ENCODE measurements at regions not wholly inside any gene's neighbourhood (a gene's known extent, or its start where the extent isn't known, plus 50 kb on each side); places are given as distances from the start of the nearest gene placed in this dataset.
"Not testable (repeated sequence)": the region's sequence is repeated elsewhere in the genome, so short reads cannot be mapped to it uniquely, and the experiment has no call there.

DNA sequence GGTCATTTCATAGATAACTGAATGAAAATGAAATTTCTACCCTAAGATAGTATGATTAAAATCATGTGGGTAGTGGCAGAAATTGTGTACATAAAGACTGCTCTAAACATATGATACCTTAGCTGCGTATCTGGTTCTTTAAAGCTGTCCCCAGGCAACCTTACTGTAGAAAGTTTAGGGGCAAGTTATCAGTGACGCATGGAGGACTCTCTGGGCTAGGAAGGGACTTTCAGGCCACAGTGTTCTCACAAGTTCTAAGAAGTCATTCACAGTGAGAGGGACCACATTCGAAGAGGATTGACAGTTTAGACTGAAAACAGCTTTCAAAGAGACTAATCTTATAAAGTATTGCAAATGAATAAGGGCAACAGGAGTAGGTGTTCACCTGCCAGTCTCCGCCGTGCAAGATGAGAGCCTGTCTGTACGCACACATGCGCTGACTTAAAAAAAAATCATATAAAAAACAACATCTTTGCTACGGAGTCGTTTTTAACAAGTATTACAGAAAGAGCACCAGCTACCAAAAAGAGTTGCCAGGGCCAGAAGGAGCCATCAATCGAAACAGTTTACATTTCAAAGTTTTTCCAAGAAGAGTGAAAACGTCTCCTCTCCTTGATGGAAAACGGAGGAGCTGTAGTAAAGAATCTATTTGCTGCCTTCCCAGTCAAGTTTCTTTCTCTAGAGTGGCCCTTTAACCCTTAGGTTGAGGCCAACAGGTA is 146.3 kb downstream of the CETN3 start:
- no peaks in the 10 kb centered on the region for H3K27me3 ChIP-seq (replicated peaks in 1 of 7)
- H3K27ac ChIP-seq: no peak overlapping the region
- intact Hi-C loops (cut with DNase I; ENCODE audit: low total_unique reads): loop anchor here (10.0 kb wide), 1 partner anchor 1538 kb away; no protein-coding TSS in a partner anchor
- TF ChIP-seq POLR2AphosphoS5 (IDR thresholded peaks at IDR 0.05): no peak
- TF ChIP-seq POLR2A (IDR thresholded peaks at IDR 0.05): no peak
- TF ChIP-seq, protein P1, sequence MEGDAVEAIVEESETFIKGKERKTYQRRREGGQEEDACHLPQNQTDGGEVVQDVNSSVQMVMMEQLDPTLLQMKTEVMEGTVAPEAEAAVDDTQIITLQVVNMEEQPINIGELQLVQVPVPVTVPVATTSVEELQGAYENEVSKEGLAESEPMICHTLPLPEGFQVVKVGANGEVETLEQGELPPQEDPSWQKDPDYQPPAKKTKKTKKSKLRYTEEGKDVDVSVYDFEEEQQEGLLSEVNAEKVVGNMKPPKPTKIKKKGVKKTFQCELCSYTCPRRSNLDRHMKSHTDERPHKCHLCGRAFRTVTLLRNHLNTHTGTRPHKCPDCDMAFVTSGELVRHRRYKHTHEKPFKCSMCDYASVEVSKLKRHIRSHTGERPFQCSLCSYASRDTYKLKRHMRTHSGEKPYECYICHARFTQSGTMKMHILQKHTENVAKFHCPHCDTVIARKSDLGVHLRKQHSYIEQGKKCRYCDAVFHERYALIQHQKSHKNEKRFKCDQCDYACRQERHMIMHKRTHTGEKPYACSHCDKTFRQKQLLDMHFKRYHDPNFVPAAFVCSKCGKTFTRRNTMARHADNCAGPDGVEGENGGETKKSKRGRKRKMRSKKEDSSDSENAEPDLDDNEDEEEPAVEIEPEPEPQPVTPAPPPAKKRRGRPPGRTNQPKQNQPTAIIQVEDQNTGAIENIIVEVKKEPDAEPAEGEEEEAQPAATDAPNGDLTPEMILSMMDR (IDR thresholded peaks at IDR 0.05 in 8 of 11, conservative IDR thresholded peaks at IDR 0.05 in 3 of 11): no peak
- no peak overlapping the region for H3K4me3 ChIP-seq
- WGBS, 5 donors: 83 to 91% (median 88%) methylated on average over 12 of the region's 12 CpGs
- no peak for DNase-seq
- H3K4me1 ChIP-seq: peaks cover 0 to 8% (median 1%) of the 10 kb centered on the region in 6 donors
- H3K36me3 ChIP-seq: no peaks in the 10 kb centered on the region
- H3K9me3 ChIP-seq: no peaks in the 10 kb centered on the region

DNA sequence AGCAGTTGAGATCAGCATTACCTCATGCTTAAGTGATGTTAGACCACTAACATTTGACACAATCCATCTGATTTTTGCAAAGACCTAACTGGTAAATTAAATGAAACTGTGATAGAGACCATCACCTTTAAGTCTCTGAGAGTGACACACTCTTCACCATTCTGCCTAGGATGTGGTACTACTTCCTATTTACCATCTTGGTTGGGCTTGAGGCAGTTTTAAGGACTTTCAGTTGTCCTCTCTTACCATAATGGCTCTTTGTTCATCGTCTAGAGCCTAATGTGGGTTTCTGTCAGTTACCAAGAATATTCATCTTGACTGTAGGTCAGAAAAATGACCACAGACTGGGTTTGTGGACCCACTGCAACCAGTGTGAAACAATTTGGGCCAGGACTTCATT is 158.1 kb downstream of the CETN3 start:
- 88 to 100% (median 92%) methylated on average over 1 of the region's 1 CpG for WGBS, 5 donors
- intact Hi-C loops (cut with DNase I; ENCODE audit: low total_unique reads): no loop called here
- no peaks in the 10 kb centered on the region for H3K36me3 ChIP-seq
- no peaks in the 10 kb centered on the region for H3K9me3 ChIP-seq
- TF ChIP-seq, protein P1 (IDR thresholded peaks at IDR 0.05 in 8 of 11, conservative IDR thresholded peaks at IDR 0.05 in 3 of 11): no peak
- no peak for TF ChIP-seq POLR2AphosphoS5 (IDR thresholded peaks at IDR 0.05)
- no peak overlapping the region for H3K4me3 ChIP-seq
- no peak overlapping the region for H3K27ac ChIP-seq
- DNase-seq: no peak
- no peaks in the 10 kb centered on the region for H3K4me1 ChIP-seq
- H3K27me3 ChIP-seq (replicated peaks in 1 of 7): no peaks in the 10 kb centered on the region

DNA sequence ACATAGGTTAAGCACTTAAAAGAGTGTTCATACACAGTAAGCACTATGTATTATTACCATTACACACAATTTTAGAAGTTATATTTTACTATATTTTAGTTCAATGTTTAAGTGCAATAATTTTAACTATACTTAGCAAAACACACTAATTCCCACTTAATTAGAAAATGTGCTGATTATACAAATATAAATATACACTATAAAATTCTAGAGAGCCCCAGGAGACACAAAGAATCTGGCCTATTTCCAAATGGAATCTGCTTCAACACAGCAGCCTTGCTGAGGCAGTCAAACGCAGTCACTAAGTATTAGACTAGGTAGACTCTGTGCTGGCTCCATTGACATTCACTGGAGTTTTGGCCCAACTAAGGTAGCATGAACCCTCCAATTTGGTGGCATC is 160.9 kb downstream of the CETN3 start:
- DNase-seq: no peak
- Histone ChIP-seq H3K4me3 (no peak overlapping the region), H3K9me3 (no peaks in the 10 kb centered on the region), H3K4me1 (no peaks in the 10 kb centered on the region), H3K27ac (no peak overlapping the region), H3K36me3 (no peaks in the 10 kb centered on the region), H3K27me3 (replicated peaks in 1 of 7) (no peaks in the 10 kb centered on the region)
- intact Hi-C loops (cut with DNase I; ENCODE audit: low total_unique reads): no loop called here
- TF ChIP-seq POLR2A (IDR thresholded peaks at IDR 0.05): no peak
- TF ChIP-seq, protein P1 (IDR thresholded peaks at IDR 0.05 in 8 of 11, conservative IDR thresholded peaks at IDR 0.05 in 3 of 11): no peak
- no peak for TF ChIP-seq POLR2AphosphoS5 (IDR thresholded peaks at IDR 0.05)
- 50 to 86% (median 75%) methylated on average over 1 of the region's 1 CpG for WGBS, 5 donors

DNA sequence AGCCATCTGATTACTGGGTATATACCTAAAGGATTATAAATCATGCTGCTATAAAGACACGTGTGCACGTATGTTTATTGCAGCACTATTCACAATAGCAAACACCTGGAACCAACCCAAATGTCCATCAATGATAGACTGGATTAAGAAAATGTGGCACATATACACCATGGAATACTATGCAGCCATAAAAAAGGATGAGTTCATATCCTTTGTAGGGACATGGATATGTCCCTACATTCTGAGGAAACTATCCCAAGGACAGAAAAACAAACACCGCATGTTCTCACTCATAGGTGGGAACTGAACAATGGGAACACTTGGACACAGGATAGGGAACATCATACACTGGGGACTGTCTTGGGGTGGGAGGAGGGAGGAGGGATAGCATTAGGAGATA is 165.7 kb downstream of the CETN3 start:
- WGBS, 5 donors: 80 to 96% (median 95%) methylated on average over 3 of the region's 3 CpGs
- H3K27ac ChIP-seq; H3K27me3 ChIP-seq (replicated peaks in 1 of 7); H3K9me3 ChIP-seq; H3K4me3 ChIP-seq; H3K4me1 ChIP-seq; H3K36me3 ChIP-seq; DNase-seq; intact Hi-C loops (cut with DNase I; ENCODE audit: low total_unique reads): not testable (repeated sequence)

All from spleen (tissue), 11 donors.